ENCODE measurements at regions not wholly inside any gene's neighbourhood (a gene's known extent, or its start where the extent isn't known, plus 50 kb on each side); places are given as distances from the start of the nearest gene placed in this dataset.

- H3K4me1 ChIP-seq (ENCODE audit: control insufficient read depth in 1 of 2, insufficient read depth in 2 of 2, low read length in 2 of 2), result no peaks in the 10 kb centered on the region
- H3K27ac ChIP-seq (ENCODE audit: low read depth in 1 of 2, low read length in 2 of 2), result no peak overlapping the region
- no peaks in the 10 kb centered on the region for H3K27me3 ChIP-seq (ENCODE audit: control insufficient read depth in 1 of 2, insufficient read depth in 2 of 2, low read length in 1 of 2)
- no peak overlapping the region for H3K4me3 ChIP-seq (ENCODE audit: low read length in 2 of 2)
- no peaks in the 10 kb centered on the region for H3K36me3 ChIP-seq (ENCODE audit: control insufficient read depth in 1 of 2, insufficient read depth in 2 of 2, low read length in 1 of 2)
- ATAC-seq (ENCODE audit: low FRiP score), result no peak
- WGBS, 2 donors, result 94 to 96% methylated on average over 2 of the region's 2 CpGs
- DNase-seq, result no peak
- intact Hi-C loops (cut with DNase I), result no loop called here
- H3K9me3 ChIP-seq (ENCODE audit: control insufficient read depth, low read length), result no peaks in the 10 kb centered on the region
Observed at GRCh38 chr5:3786165-3786564, 190.5 kb downstream of the IRX1 start.

- intact Hi-C loops (cut with DNase I), result no loop called here
- H3K9me3 ChIP-seq (ENCODE audit: control insufficient read depth, low read length), result no peaks in the 10 kb centered on the region
- DNase-seq, result no peak
- H3K27ac ChIP-seq (ENCODE audit: low read depth in 1 of 2, low read length in 2 of 2), result no peak overlapping the region
- no peaks in the 10 kb centered on the region for H3K36me3 ChIP-seq (ENCODE audit: control insufficient read depth in 1 of 2, insufficient read depth in 2 of 2, low read length in 1 of 2)
- H3K27me3 ChIP-seq (ENCODE audit: control insufficient read depth in 1 of 2, insufficient read depth in 2 of 2, low read length in 1 of 2), result no peaks in the 10 kb centered on the region
- 77 to 82% methylated on average over 14 of the region's 14 CpGs for WGBS, 2 donors
- no peaks in the 10 kb centered on the region for H3K4me1 ChIP-seq (ENCODE audit: control insufficient read depth in 1 of 2, insufficient read depth in 2 of 2, low read length in 2 of 2)
- ATAC-seq (ENCODE audit: low FRiP score), result no peak
- no peak overlapping the region for H3K4me3 ChIP-seq (ENCODE audit: low read length in 2 of 2)
Observed at GRCh38 chr5:3786891-3787430, 191.3 kb downstream of the IRX1 start.

- ATAC-seq (ENCODE audit: low FRiP score), result no peak
- intact Hi-C loops (cut with DNase I), result no loop called here
- H3K4me1 ChIP-seq (ENCODE audit: control insufficient read depth in 1 of 2, insufficient read depth in 2 of 2, low read length in 2 of 2), result no peaks in the 10 kb centered on the region
- no peaks in the 10 kb centered on the region for H3K9me3 ChIP-seq (ENCODE audit: control insufficient read depth, low read length)
- WGBS, 2 donors, result 78 to 83% methylated on average over 10 of the region's 10 CpGs
- H3K27me3 ChIP-seq (ENCODE audit: control insufficient read depth in 1 of 2, insufficient read depth in 2 of 2, low read length in 1 of 2), result no peaks in the 10 kb centered on the region
- H3K27ac ChIP-seq (ENCODE audit: low read depth in 1 of 2, low read length in 2 of 2), result no peak overlapping the region
- H3K36me3 ChIP-seq (ENCODE audit: control insufficient read depth in 1 of 2, insufficient read depth in 2 of 2, low read length in 1 of 2), result no peaks in the 10 kb centered on the region
- DNase-seq, result no peak
- H3K4me3 ChIP-seq (ENCODE audit: low read length in 2 of 2), result no peak overlapping the region
Observed at GRCh38 chr5:3787604-3788003, 192.0 kb downstream of the IRX1 start.

GRCh38 chr5:3789519-3790193 lies 194.0 kb downstream of the IRX1 start:
- DNase-seq, result no peak
- Histone ChIP-seq H3K27ac (ENCODE audit: low read depth in 1 of 2, low read length in 2 of 2) (no peak overlapping the region), H3K27me3 (ENCODE audit: control insufficient read depth in 1 of 2, insufficient read depth in 2 of 2, low read length in 1 of 2) (no peaks in the 10 kb centered on the region), H3K4me1 (ENCODE audit: control insufficient read depth in 1 of 2, insufficient read depth in 2 of 2, low read length in 2 of 2) (no peaks in the 10 kb centered on the region), H3K4me3 (ENCODE audit: low read length in 2 of 2) (no peak overlapping the region), H3K9me3 (ENCODE audit: control insufficient read depth, low read length) (no peaks in the 10 kb centered on the region), H3K36me3 (ENCODE audit: control insufficient read depth in 1 of 2, insufficient read depth in 2 of 2, low read length in 1 of 2) (no peaks in the 10 kb centered on the region)
- intact Hi-C loops (cut with DNase I), result no loop called here
- no peak for ATAC-seq (ENCODE audit: low FRiP score)
- 83 to 85% methylated on average over 14 of the region's 14 CpGs for WGBS, 2 donors

GRCh38 chr5:3793162-3793561 lies 197.5 kb downstream of the IRX1 start:
- Histone ChIP-seq H3K36me3 (ENCODE audit: control insufficient read depth in 1 of 2, insufficient read depth in 2 of 2, low read length in 1 of 2) (no peaks in the 10 kb centered on the region), H3K9me3 (ENCODE audit: control insufficient read depth, low read length) (no peaks in the 10 kb centered on the region), H3K4me1 (ENCODE audit: control insufficient read depth in 1 of 2, insufficient read depth in 2 of 2, low read length in 2 of 2) (no peaks in the 10 kb centered on the region), H3K27me3 (ENCODE audit: control insufficient read depth in 1 of 2, insufficient read depth in 2 of 2, low read length in 1 of 2) (no peaks in the 10 kb centered on the region), H3K27ac (ENCODE audit: low read depth in 1 of 2, low read length in 2 of 2) (no peak overlapping the region), H3K4me3 (ENCODE audit: low read length in 2 of 2) (no peak overlapping the region)
- intact Hi-C loops (cut with DNase I), result no loop called here
- ATAC-seq (ENCODE audit: low FRiP score) (no peak), DNase-seq (no peak)
- WGBS, 2 donors, result 2 to 8% methylated on average over 1 of the region's 1 CpG

- no peaks in the 10 kb centered on the region for H3K4me1 ChIP-seq (ENCODE audit: control insufficient read depth in 1 of 2, insufficient read depth in 2 of 2, low read length in 2 of 2)
- no peak overlapping the region for H3K27ac ChIP-seq (ENCODE audit: low read depth in 1 of 2, low read length in 2 of 2)
- DNase-seq (no peak), ATAC-seq (ENCODE audit: low FRiP score) (no peak)
- intact Hi-C loops (cut with DNase I), result no loop called here
- H3K36me3 ChIP-seq (ENCODE audit: control insufficient read depth in 1 of 2, insufficient read depth in 2 of 2, low read length in 1 of 2), result no peaks in the 10 kb centered on the region
- WGBS, 2 donors, result 98 to 100% methylated on average over 1 of the region's 1 CpG
- no peaks in the 10 kb centered on the region for H3K27me3 ChIP-seq (ENCODE audit: control insufficient read depth in 1 of 2, insufficient read depth in 2 of 2, low read length in 1 of 2)
- H3K9me3 ChIP-seq (ENCODE audit: control insufficient read depth, low read length), result no peaks in the 10 kb centered on the region
- H3K4me3 ChIP-seq (ENCODE audit: low read length in 2 of 2), result no peak overlapping the region
Observed at GRCh38 chr5:3794611-3795010, 199.0 kb downstream of the IRX1 start.

GRCh38 chr5:3796736-3797135 lies 201.1 kb downstream of the IRX1 start:
- ATAC-seq (ENCODE audit: low FRiP score) (no peak), DNase-seq (no peak)
- H3K36me3 ChIP-seq (ENCODE audit: control insufficient read depth in 1 of 2, insufficient read depth in 2 of 2, low read length in 1 of 2), result no peaks in the 10 kb centered on the region
- no peaks in the 10 kb centered on the region for H3K27me3 ChIP-seq (ENCODE audit: control insufficient read depth in 1 of 2, insufficient read depth in 2 of 2, low read length in 1 of 2)
- intact Hi-C loops (cut with DNase I), result no loop called here
- H3K9me3 ChIP-seq (ENCODE audit: control insufficient read depth, low read length), result no peaks in the 10 kb centered on the region
- H3K4me1 ChIP-seq (ENCODE audit: control insufficient read depth in 1 of 2, insufficient read depth in 2 of 2, low read length in 2 of 2), result no peaks in the 10 kb centered on the region
- H3K27ac ChIP-seq (ENCODE audit: low read depth in 1 of 2, low read length in 2 of 2), result no peak overlapping the region
- no peak overlapping the region for H3K4me3 ChIP-seq (ENCODE audit: low read length in 2 of 2)
- 63 to 99% methylated on average over 2 to 3 of the region's 3 CpGs for WGBS, 2 donors

- WGBS, 2 donors, result 94 to 98% methylated on average over 2 of the region's 2 CpGs
- ATAC-seq (ENCODE audit: low FRiP score) (no peak), DNase-seq (no peak)
- Histone ChIP-seq H3K27ac (ENCODE audit: low read depth in 1 of 2, low read length in 2 of 2) (no peak overlapping the region), H3K27me3 (ENCODE audit: control insufficient read depth in 1 of 2, insufficient read depth in 2 of 2, low read length in 1 of 2) (no peaks in the 10 kb centered on the region), H3K9me3 (ENCODE audit: control insufficient read depth, low read length) (no peaks in the 10 kb centered on the region), H3K4me3 (ENCODE audit: low read length in 2 of 2) (no peak overlapping the region), H3K36me3 (ENCODE audit: control insufficient read depth in 1 of 2, insufficient read depth in 2 of 2, low read length in 1 of 2) (no peaks in the 10 kb centered on the region), H3K4me1 (ENCODE audit: control insufficient read depth in 1 of 2, insufficient read depth in 2 of 2, low read length in 2 of 2) (no peaks in the 10 kb centered on the region)
- intact Hi-C loops (cut with DNase I), result no loop called here
Observed at GRCh38 chr5:3801967-3802366, 206.3 kb downstream of the IRX1 start.

- DNase-seq, result no peak
- no peak overlapping the region for H3K27ac ChIP-seq (ENCODE audit: low read depth in 1 of 2, low read length in 2 of 2)
Observed at GRCh38 chr5:3809455-3809854, 213.8 kb downstream of the IRX1 start.

More at GRCh38 chr5:3809455-3809854, 213.8 kb downstream of the IRX1 start:
- H3K4me3 ChIP-seq (ENCODE audit: low read length in 2 of 2), result no peak overlapping the region
- no peaks in the 10 kb centered on the region for H3K4me1 ChIP-seq (ENCODE audit: control insufficient read depth in 1 of 2, insufficient read depth in 2 of 2, low read length in 2 of 2)
- no peaks in the 10 kb centered on the region for H3K36me3 ChIP-seq (ENCODE audit: control insufficient read depth in 1 of 2, insufficient read depth in 2 of 2, low read length in 1 of 2)
- no peaks in the 10 kb centered on the region for H3K27me3 ChIP-seq (ENCODE audit: control insufficient read depth in 1 of 2, insufficient read depth in 2 of 2, low read length in 1 of 2)
- H3K9me3 ChIP-seq (ENCODE audit: control insufficient read depth, low read length), result no peaks in the 10 kb centered on the region
- 84 to 92% methylated on average over 4 of the region's 4 CpGs for WGBS, 2 donors
- intact Hi-C loops (cut with DNase I), result no loop called here
- ATAC-seq (ENCODE audit: low FRiP score), result no peak
